G401 (cell line): ENCODE measurements at regions not wholly inside any gene's neighbourhood (a gene's known extent, or its start where the extent isn't known, plus 50 kb on each side); places are given as distances from the start of the nearest gene placed in this dataset.
A peak's percentile ranks its signal among the peaks of the same experiment; 100 is the strongest.

Experiments
- DNase-seq: peaks from one replicate; pipeline ENCODE4 v3.0.0-alpha.2; 2015; ENCODE audit warnings: low spot score
- in situ Hi-C: cut with HindIII; loops from 2 replicates; pipeline ENCODE4 v1.10.0; 2016; ENCODE audit warnings: low sequenced_read_pairs, mixed read lengths

- DNase-seq, result no peak
- in situ Hi-C loops, result no loop called here
Measured at GRCh38 chr5:84632418-84632817, 247.7 kb upstream of the EDIL3 start.

- DNase-seq, result no peak
Measured at GRCh38 chr5:84628918-84629317, 244.2 kb upstream of the EDIL3 start.

DNA sequence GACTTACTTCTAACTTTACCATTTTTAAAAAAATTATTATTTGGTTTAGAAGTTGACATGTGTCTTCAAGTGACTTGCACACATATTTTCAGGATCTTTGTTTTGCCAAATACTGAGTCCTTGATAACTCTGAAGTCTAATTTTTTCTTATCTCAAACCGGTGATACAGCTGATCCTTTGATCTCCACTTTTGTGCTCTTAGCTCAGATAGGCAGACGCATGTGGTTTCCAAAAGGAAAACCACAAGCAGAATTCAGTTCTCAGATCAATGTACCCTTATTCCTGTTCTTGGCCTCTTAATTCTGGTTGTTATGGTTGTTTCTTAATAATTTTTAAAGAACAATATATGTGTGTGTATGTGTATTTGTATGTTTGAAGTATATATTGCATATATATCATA lies 238.3 kb upstream of the EDIL3 start:
- in situ Hi-C loops, result no loop called here
- DNase-seq, result no peak

More at GRCh38 chr5:84628918-84629317, 244.2 kb upstream of the EDIL3 start:
- in situ Hi-C loops, result no loop called here

GRCh38 chr5:84622461-84622860 lies 237.8 kb upstream of the EDIL3 start:
- no peak for DNase-seq
- in situ Hi-C loops, result no loop called here

DNA sequence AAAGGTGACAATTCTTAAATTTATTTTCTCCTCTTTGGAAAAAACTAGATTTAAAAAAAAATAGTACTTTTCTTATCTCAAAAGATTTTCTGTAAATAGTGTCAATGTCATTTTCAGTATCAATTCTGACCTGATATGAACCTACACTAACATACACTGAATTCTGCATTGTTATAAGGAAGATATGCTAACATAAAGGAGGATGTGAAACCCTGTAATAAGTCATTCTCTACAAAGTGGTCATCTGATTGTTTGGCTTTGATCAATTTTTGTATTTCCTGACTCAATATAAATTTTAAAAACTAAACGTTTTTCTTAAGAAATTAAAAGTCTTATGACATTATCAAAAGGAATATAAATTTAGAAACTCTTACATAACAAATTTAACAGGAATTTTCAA lies 233.6 kb upstream of the EDIL3 start:
- DNase-seq, result no peak
- in situ Hi-C loops, result no loop called here

DNA sequence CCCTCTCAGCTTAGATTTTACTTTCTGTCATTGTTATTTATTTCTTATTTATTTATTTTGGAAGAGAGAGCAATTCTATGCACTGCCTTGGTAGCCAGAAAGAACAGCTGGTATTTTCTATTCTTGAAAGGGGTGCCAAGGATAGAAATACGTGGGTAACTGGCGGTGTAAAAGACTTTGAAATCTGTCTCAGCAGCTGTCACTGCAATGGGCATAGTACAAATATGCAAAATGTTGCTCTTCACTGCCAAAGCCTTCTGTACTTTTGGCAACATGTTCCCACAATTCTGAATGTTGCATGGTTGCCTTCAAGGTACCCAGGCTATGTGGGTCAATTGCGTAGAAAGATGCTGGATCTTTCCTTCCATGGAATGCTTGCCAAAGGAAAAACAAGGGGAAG lies 230.2 kb upstream of the EDIL3 start:
- peak; percentile 98 for DNase-seq
- in situ Hi-C loops, result no loop called here

- in situ Hi-C loops, result no loop called here
- DNase-seq, result no peak
Measured at GRCh38 chr5:84606784-84607183, 222.1 kb upstream of the EDIL3 start.

DNA sequence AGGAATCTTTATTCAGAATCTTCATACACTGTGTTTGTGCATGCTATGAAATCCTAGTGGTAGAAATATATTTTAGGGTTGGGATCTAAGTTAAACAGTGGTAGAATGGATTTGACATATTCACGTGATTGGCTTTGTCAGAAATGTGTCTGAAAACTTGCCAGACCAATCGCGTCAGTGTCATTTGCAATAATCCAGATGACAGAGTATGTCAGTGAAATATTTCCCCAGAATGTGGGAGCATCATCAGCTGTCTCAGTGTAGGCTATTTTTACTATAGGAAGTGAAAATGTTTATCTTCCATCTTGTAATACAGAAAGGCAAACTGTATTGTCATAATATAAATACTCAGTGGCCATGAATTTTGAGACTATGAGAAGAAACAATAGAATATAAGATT lies 220.6 kb upstream of the EDIL3 start:
- in situ Hi-C loops, result no loop called here
- no peak for DNase-seq

- no peak for DNase-seq
- in situ Hi-C loops, result no loop called here
Measured at GRCh38 chr5:84603568-84604185, 219.0 kb upstream of the EDIL3 start.

GRCh38 chr5:84602371-84602771 lies 217.7 kb upstream of the EDIL3 start:
- in situ Hi-C loops, result no loop called here
- DNase-seq, result no peak

- no peak for DNase-seq
- in situ Hi-C loops, result no loop called here
Measured at GRCh38 chr5:84599964-84600363, 215.3 kb upstream of the EDIL3 start.

DNA sequence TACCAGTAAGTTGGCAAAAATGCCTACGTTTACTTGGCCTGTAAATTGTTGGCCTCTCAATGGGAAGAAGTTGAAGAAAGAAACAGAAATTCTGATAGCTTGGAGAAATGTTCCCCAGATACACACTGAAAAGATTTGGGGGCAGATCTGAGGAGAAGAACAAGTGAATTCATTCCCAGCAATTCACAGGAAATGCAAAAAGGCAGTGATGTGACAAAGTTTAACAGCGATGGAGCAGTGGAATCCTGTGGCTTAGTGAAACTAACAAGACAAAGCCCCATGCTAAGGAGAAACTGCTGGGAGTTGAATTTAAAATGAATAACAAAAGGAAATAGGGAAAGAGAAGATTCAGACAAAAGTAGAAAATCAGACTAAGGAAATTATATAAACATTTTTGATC lies 213.2 kb upstream of the EDIL3 start:
- in situ Hi-C loops, result no loop called here
- DNase-seq, result no peak

- in situ Hi-C loops, result no loop called here
- DNase-seq, result no peak
Measured at GRCh38 chr5:84590629-84591028, 205.9 kb upstream of the EDIL3 start.

- in situ Hi-C loops, result no loop called here
- no peak for DNase-seq
Measured at GRCh38 chr5:84589926-84590325, 205.2 kb upstream of the EDIL3 start.

DNA sequence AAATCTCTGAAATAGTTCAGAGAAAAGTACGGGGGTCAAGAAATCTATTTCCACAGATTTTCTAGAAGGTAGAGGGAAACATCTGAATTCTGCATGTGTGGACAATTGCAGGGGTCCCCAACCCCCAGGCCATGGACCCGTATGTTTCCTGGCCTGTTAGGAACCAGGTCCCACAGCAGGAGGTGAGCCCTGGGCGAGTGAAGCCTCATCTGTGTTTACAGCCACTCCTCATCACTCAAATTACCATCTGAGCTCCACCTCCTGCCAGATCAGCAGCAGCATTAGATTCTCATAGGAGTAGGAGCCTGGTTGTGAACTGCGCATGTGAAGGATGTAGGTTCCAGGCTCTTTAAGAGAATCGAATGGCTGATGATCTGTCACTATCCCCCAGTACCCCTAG lies 200.5 kb upstream of the EDIL3 start:
- DNase-seq, result no peak
- in situ Hi-C loops, result no loop called here

GRCh38 chr5:84578226-84578625 lies 193.5 kb upstream of the EDIL3 start:
- DNase-seq, result no peak
- in situ Hi-C loops, result no loop called here

- in situ Hi-C loops, result no loop called here
- DNase-seq, result no peak
Measured at GRCh38 chr5:84573017-84573712, 188.5 kb upstream of the EDIL3 start.

DNA sequence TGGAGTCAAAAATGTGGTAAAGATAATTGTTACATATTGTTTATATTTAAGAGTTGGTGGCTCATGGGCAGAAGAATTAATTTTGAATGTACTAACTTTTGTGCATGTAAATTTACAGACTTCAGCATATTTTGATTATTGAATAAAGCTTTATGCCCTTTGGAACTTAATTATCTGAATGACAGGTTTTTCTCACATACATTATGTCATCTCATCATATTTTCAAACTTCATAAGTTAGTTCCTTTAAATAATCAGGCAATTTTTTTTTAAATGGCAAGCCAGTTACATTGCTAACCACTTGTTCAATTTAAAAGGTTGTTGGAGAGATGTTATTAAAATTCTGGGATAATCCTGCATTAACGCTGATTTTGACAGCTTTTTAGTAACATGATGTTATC lies 184.6 kb upstream of the EDIL3 start:
- in situ Hi-C loops, result no loop called here
- DNase-seq, result no peak

DNA sequence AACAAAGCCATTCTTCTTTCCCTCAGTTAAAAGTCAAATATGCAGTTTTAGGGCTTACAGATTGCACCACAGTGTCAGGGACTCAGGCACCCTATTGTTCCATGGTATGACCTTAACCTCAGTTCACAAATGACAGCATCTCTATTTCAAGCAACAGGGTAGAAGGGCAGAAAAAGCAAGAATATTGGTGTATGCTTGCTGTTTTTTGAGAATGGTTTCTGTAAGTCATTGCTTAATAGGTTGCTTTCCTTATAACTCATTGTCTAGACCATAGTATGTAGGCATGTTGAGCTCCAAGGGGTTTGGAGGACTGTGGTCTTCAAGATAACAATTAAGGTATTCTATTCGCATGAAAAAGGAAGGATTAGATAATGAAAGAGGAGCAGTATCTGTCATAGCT lies 183.5 kb upstream of the EDIL3 start:
- DNase-seq, result no peak
- in situ Hi-C loops, result no loop called here

- no peak for DNase-seq
- in situ Hi-C loops, result no loop called here
Measured at GRCh38 chr5:84565866-84566265, 181.2 kb upstream of the EDIL3 start.

DNA sequence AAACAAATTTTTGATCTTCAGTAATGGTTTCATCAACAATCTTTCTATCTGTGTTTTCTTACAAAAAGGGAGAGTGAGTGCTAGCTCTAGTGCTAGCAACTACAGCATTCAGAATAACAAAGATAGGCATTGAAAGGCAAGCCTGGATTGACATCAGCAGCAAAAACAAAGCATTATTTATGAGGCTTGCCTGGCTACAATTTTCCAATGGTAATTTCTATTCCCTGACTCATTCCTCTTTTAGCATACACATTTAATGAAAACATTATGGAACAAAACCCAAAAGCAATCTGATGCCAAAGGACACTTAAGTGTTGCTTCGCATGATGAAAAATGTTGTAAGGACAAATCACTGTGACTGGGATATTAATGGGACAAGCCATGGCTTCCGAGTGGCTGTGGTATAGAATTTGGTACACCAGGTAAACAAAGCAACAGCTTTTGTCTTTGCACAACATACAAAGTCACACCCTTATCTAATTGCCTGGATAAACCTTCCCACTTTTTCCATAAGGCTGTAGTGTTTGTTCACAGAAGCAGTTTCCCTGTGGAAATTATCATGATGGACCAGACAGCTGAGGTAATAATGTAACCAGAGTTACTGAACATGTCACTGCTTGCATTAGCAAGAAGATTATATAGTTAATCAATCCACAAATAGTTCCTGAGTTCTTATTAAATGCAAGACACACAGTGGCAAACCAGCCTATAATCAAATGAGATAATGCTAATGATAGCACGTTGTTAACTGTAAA lies 179.8 kb upstream of the EDIL3 start:
- DNase-seq, result no peak
- in situ Hi-C loops, result no loop called here
